Ectodermal cell (in vitro differentiated cells): ENCODE measurements at regions not wholly inside any gene's neighbourhood (a gene's known extent, or its start where the extent isn't known, plus 50 kb on each side); places are given as distances from the start of the nearest gene placed in this dataset.

Source experiments
- H3K27ac ChIP-seq: 2 replicates; pipeline ENCODE4 v1.7.0; 2013; ENCODE audit warnings: mild to moderate bottlenecking, low read depth, low read length; ENCODE audit not compliant: insufficient read depth, poor library complexity, severe bottlenecking
- H3K27me3 ChIP-seq: 2 replicates; pipeline ENCODE4 v1.7.0; 2013; ENCODE audit warnings: mild to moderate bottlenecking, low read length; ENCODE audit not compliant: insufficient read depth, control insufficient read depth, poor library complexity, severe bottlenecking
- H3K36me3 ChIP-seq: one replicate; pipeline ENCODE4 v1.7.0; 2013; ENCODE audit warnings: low read length; ENCODE audit not compliant: control insufficient read depth, insufficient read depth
- H3K4me1 ChIP-seq: one replicate; pipeline ENCODE4 v1.7.0; 2013; ENCODE audit warnings: low read length; ENCODE audit not compliant: control insufficient read depth, insufficient read depth
- H3K4me3 ChIP-seq: 2 replicates; pipeline ENCODE4 v1.7.0; 2013; ENCODE audit warnings: low read depth, low read length, control low read depth; ENCODE audit not compliant: insufficient read depth
- H3K9me3 ChIP-seq: 2 replicates; pipeline ENCODE4 v1.7.0; 2013; ENCODE audit warnings: mild to moderate bottlenecking, low read length, moderate library complexity; ENCODE audit not compliant: control insufficient read depth
- WGBS, 2 experiments: methylation state at CpG; one replicate each; pipeline ENCODE4 v1.1.7; 2013; ENCODE audit warnings: missing lambda C conversion rate in 2 of 2; 5-methylcytosine and 5-hydroxymethylcytosine counted together

- Histone ChIP-seq H3K9me3 (no peaks in the 10 kb centered on the region), H3K27me3 (no peaks in the 10 kb centered on the region), H3K36me3 (no peaks in the 10 kb centered on the region), H3K4me3 (no peak overlapping the region), H3K4me1 (peaks cover 3% of the 10 kb centered on the region), H3K27ac (no peak overlapping the region)
- WGBS, 2 experiments, result 52% methylated on average over 10 of the region's 10 CpGs
Measured at GRCh38 chr12:126998747-126999285, 1268.2 kb upstream of the TMEM132C start.

GRCh38 chr12:126999352-126999751, 1267.6 kb upstream of the TMEM132C start:
- Histone ChIP-seq H3K36me3 (no peaks in the 10 kb centered on the region), H3K4me1 (peaks cover 3% of the 10 kb centered on the region), H3K27me3 (no peaks in the 10 kb centered on the region), H3K9me3 (no peaks in the 10 kb centered on the region), H3K27ac (no peak overlapping the region), H3K4me3 (no peak overlapping the region)
- 94 to 97% methylated on average over 5 of the region's 5 CpGs for WGBS, 2 experiments

- WGBS, 2 experiments, result 66 to 100% methylated on average over 2 to 3 of the region's 3 CpGs
- Histone ChIP-seq H3K4me1 (peaks cover 3% of the 10 kb centered on the region), H3K9me3 (no peaks in the 10 kb centered on the region), H3K36me3 (no peaks in the 10 kb centered on the region), H3K27me3 (no peaks in the 10 kb centered on the region), H3K4me3 (no peak overlapping the region), H3K27ac (no peak overlapping the region)
Measured at GRCh38 chr12:127005406-127005805, 1261.6 kb upstream of the TMEM132C start.

DNA sequence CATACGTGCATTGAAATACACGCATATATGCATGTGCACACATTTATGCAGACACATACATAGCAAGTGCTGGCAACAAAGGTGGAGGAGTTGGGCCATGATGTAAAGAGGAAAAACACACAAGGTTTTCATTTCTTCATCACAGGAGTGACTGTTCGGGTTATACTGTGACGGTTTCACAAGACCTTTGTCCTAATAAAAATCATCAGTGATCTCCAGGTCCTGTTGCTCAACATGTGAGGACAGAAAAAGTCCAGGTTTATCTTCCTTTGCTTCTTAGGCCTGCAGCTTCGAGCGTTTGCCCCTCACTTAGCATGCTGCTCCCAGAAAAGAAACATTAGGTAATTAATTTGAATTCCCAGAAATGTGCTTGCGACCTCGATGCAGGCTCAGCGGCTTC, 1260.0 kb upstream of the TMEM132C start:
- Histone ChIP-seq H3K27ac (no peak overlapping the region), H3K4me1 (peaks cover 5% of the 10 kb centered on the region), H3K27me3 (no peaks in the 10 kb centered on the region), H3K4me3 (no peak overlapping the region), H3K9me3 (no peaks in the 10 kb centered on the region), H3K36me3 (no peaks in the 10 kb centered on the region)
- 82 to 86% methylated on average over 9 of the region's 9 CpGs for WGBS, 2 experiments

- no peaks in the 10 kb centered on the region for H3K9me3 ChIP-seq
- 91 to 93% methylated on average over 8 to 9 of the region's 10 CpGs for WGBS, 2 experiments
- peaks cover 11% of the 10 kb centered on the region for H3K4me1 ChIP-seq
- no peaks in the 10 kb centered on the region for H3K36me3 ChIP-seq
- no peak overlapping the region for H3K27ac ChIP-seq
- H3K27me3 ChIP-seq, result no peaks in the 10 kb centered on the region
- no peak overlapping the region for H3K4me3 ChIP-seq
Measured at GRCh38 chr12:127008755-127009403, 1258.1 kb upstream of the TMEM132C start.

DNA sequence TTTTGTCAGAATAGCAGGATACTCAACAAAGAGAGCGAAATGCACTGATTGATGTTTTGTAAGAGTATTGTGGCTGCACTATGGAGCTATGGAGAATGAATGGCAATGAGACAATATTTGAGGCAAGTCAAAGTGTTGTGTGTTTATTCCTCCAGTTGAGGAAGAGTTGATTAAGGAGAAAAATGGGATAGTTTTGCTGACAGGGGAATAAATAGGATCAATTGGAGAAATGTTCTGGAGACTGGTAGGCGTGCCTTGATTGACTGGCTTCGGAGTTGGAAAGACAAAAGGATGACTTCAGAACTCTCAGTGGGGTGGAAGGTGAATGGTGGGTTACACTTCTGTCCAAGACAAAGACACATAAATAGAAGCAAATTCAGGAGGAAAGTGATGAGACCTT, 1254.9 kb upstream of the TMEM132C start:
- WGBS, 2 experiments, result 68 to 75% methylated on average over 3 of the region's 3 CpGs
- Histone ChIP-seq H3K4me1 (peaks cover 8% of the 10 kb centered on the region), H3K9me3 (no peaks in the 10 kb centered on the region), H3K4me3 (no peak overlapping the region), H3K36me3 (no peaks in the 10 kb centered on the region), H3K27ac (no peak overlapping the region), H3K27me3 (no peaks in the 10 kb centered on the region)

DNA sequence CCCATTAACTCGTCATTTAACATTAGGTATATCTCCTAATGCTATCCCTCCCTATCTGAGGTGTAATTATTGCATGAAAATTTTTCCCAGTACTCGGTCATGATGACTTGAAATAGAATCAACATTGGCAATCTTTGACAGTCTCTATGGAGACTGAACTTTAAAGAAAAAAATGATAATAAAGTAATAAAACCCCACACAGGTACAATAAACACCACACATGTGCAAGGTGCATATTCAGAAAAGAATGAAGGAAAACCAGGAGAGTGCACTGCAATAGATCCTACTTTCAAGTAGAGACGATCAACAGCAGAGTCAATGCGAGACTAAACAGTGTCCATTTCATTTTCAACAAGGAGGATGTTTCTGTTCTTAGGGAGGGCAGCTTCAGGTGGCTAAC, 1253.8 kb upstream of the TMEM132C start:
- Histone ChIP-seq H3K4me1 (peaks cover 8% of the 10 kb centered on the region), H3K27ac (no peak overlapping the region), H3K9me3 (no peaks in the 10 kb centered on the region), H3K36me3 (no peaks in the 10 kb centered on the region), H3K4me3 (no peak overlapping the region), H3K27me3 (no peaks in the 10 kb centered on the region)
- WGBS, 2 experiments, result 95 to 96% methylated on average over 2 to 4 of the region's 4 CpGs

DNA sequence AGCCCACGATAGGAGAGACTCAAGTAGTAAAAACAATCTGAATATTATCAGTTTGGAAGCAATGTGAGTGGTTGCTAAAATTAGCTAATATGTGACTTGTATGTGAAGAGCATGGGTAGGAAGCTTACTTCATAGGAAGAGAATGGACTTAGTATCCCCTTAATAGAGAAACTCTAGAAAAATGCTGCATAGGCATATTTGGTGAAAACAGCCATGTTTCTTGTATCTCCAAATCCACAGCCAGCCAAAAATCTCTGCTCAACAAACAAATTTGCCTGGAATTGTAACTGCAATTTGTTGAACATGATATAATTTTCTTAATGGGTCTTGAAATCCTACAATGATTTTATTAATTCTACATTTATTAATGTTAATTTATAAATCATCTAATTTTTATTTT, 1252.9 kb upstream of the TMEM132C start:
- no peaks in the 10 kb centered on the region for H3K9me3 ChIP-seq
- no peaks in the 10 kb centered on the region for H3K27me3 ChIP-seq
- H3K36me3 ChIP-seq, result no peaks in the 10 kb centered on the region
- WGBS, 2 experiments, result 0% methylated on average over 1 of the region's 1 CpG
- no peak overlapping the region for H3K27ac ChIP-seq
- peaks cover 8% of the 10 kb centered on the region for H3K4me1 ChIP-seq
- H3K4me3 ChIP-seq, result no peak overlapping the region

DNA sequence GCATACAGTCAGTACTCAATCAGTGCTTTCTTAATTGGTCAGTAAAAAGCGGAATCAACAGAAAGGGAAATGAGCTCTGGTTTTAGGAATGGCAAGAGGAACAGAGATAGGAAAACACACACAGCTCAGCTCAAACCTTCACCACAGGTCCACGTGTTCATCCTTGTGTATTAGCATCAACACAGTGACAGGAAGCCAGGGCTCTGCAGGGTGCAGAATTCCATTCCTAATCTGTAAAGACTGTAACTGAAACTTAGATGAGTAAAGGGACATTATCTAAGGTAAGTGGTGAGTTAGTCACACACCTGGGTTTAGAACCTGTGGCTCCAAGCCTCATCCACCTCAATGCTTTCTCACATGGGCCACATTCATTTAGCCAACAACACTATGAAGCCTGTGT, 1242.2 kb upstream of the TMEM132C start:
- Histone ChIP-seq H3K27me3 (no peaks in the 10 kb centered on the region), H3K36me3 (no peaks in the 10 kb centered on the region), H3K9me3 (no peaks in the 10 kb centered on the region), H3K4me1 (no peaks in the 10 kb centered on the region), H3K27ac (no peak overlapping the region), H3K4me3 (no peak overlapping the region)
- 81 to 83% methylated on average over 2 of the region's 2 CpGs for WGBS, 2 experiments

GRCh38 chr12:127025545-127025944, 1241.4 kb upstream of the TMEM132C start:
- Histone ChIP-seq H3K27ac (no peak overlapping the region), H3K9me3 (no peaks in the 10 kb centered on the region), H3K4me1 (no peaks in the 10 kb centered on the region), H3K36me3 (no peaks in the 10 kb centered on the region), H3K27me3 (no peaks in the 10 kb centered on the region), H3K4me3 (no peak overlapping the region)
- WGBS, 2 experiments, result 83 to 88% methylated on average over 1 of the region's 1 CpG
